Kidney epithelial cell (primary cell): ENCODE measurements at regions not wholly inside any gene's neighbourhood (a gene's known extent, or its start where the extent isn't known, plus 50 kb on each side); places are given as distances from the start of the nearest gene placed in this dataset.

Experiments
- DNase-seq: peaks from one replicate; pipeline ENCODE4 v3.0.0-alpha.2; 2010; ENCODE audit warnings: low read depth
- H3K27me3 ChIP-seq: 2 replicates; pipeline ENCODE4 v1.6.0; 2011; ENCODE audit warnings: low read length; ENCODE audit not compliant: control insufficient read depth, insufficient read depth
- H3K36me3 ChIP-seq: 2 replicates; pipeline ENCODE4 v1.5.1; 2011; ENCODE audit warnings: low read length; ENCODE audit not compliant: control insufficient read depth, insufficient read depth
- H3K4me3 ChIP-seq: 2 replicates; pipeline ENCODE4 v1.5.1; 2011; ENCODE audit warnings: low read depth, mild to moderate bottlenecking, control low read depth, low read length
- CTCF ChIP-seq: IDR thresholded peaks from 2 replicates; pipeline ENCODE4 v1.5.1; 2011; ENCODE audit warnings: mild to moderate bottlenecking, moderate library complexity, low read length, control low read depth, inconsistent platforms; ENCODE audit not compliant: insufficient read depth, poor library complexity, severe bottlenecking

GRCh38 chr21:27759091-27759659 is 792.3 kb upstream of the ADAMTS5 start:
- Histone ChIP-seq H3K27me3 (no peaks in the 10 kb centered on the region), H3K4me3 (no peak overlapping the region), H3K36me3 (no peaks in the 10 kb centered on the region)
- TF ChIP-seq CTCF, result peak; percentile 7
- DNase-seq, result no peak

- H3K36me3 ChIP-seq, result no peaks in the 10 kb centered on the region
- no peak overlapping the region for H3K4me3 ChIP-seq
- TF ChIP-seq CTCF, result no peak
- no peak for DNase-seq
- H3K27me3 ChIP-seq, result no peaks in the 10 kb centered on the region
Observed at GRCh38 chr21:27756191-27756590, 789.3 kb upstream of the ADAMTS5 start.

- DNase-seq, result no peak
- Histone ChIP-seq H3K4me3 (no peak overlapping the region), H3K27me3 (no peaks in the 10 kb centered on the region), H3K36me3 (no peaks in the 10 kb centered on the region)
- TF ChIP-seq CTCF, result no peak
Observed at GRCh38 chr21:27743971-27744564, 777.2 kb upstream of the ADAMTS5 start.

- H3K36me3 ChIP-seq, result no peaks in the 10 kb centered on the region
- no peak for TF ChIP-seq CTCF
- H3K4me3 ChIP-seq, result no peak overlapping the region
- DNase-seq, result no peak
- H3K27me3 ChIP-seq, result no peaks in the 10 kb centered on the region
Observed at GRCh38 chr21:27741736-27742135, 774.8 kb upstream of the ADAMTS5 start.

- H3K36me3 ChIP-seq, result no peaks in the 10 kb centered on the region
- no peak for TF ChIP-seq CTCF
- no peaks in the 10 kb centered on the region for H3K27me3 ChIP-seq
- no peak for DNase-seq
- H3K4me3 ChIP-seq, result no peak overlapping the region
Observed at GRCh38 chr21:27740084-27740483, 773.2 kb upstream of the ADAMTS5 start.

GRCh38 chr21:27739187-27739586 is 772.3 kb upstream of the ADAMTS5 start:
- TF ChIP-seq CTCF, result no peak
- no peak for DNase-seq
- no peak overlapping the region for H3K4me3 ChIP-seq

More at GRCh38 chr21:27739187-27739586, 772.3 kb upstream of the ADAMTS5 start:
- Histone ChIP-seq H3K27me3 (no peaks in the 10 kb centered on the region), H3K36me3 (no peaks in the 10 kb centered on the region)
